ENCODE measurements at regions not wholly inside any gene's neighbourhood (a gene's known extent, or its start where the extent isn't known, plus 50 kb on each side); places are given as distances from the start of the nearest gene placed in this dataset.

DNA sequence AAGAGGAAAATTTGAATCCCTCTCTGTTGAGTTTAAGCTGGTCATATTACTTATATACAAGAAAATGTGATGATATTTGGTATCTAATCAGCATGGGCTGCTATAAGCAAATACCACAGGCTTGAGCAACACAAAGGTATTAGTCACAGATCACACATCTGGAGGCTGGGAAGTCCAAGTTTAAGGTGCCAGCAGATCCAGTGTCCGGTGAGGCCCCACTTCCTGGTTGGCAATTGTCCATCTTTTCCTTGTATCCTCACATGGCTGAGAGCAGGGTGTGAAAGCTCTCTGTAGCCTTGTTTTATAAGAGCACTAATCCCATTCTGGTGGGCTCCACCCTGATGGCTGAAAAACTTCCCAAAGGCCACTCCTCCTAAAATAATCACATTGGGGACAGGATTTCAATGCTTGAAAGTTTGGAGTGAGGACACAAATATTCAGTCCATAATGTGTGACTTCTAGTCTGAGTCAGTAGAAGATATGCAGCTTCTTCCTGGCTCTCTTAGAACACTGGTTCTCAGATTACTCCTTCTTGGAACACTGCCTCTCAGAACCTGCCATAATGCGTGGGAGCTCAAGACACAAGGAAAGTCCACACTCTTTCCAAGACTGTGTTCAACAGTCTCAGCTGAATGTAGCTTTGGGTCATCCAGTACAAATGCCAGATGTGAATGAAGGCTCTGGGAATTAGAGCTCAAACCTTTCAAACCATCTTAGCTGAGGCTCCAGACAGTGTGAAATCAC lies 124.1 kb downstream of the PRDM9 start:
- 12% methylated on average over 2 of the region's 2 CpGs for WGBS (ENCODE audit: missing lambda C conversion rate)
- FAIRE-seq = no peak
- peak; percentile 3 to 70 for DNase-seq (ENCODE audit: low read depth in 1 of 2, low spot score in 1 of 2)
- no peak for TF ChIP-seq RNF2 (IDR thresholded peaks at IDR 0.05; ENCODE audit: borderline replicate concordance, low read depth)
- peak; percentile 6 to 33; a peak in 1 of 4 replicates for TF ChIP-seq CEBPB (IDR thresholded peaks at IDR 0.05)
- Histone ChIP-seq H3K9me3 (no peaks in the 10 kb centered on the region), H3K27ac (peak overlapping the region; percentile 36 to 44; a peak in 1 of 6 replicates), H3K4me1 (peaks cover 4% of the 10 kb centered on the region; the same call in 1 of the 3 replicates), H3K4me3 (no peak overlapping the region), H3K4me2 (peak overlapping the region; percentile 5; the same call in 2 of the 3 replicates)
- POLR2A ChIA-PET = no interaction called here
- CTCF ChIA-PET = no interaction called here
- ATAC-seq = peak; percentile 56 to 67; a peak in 5 of 6 replicates

DNA sequence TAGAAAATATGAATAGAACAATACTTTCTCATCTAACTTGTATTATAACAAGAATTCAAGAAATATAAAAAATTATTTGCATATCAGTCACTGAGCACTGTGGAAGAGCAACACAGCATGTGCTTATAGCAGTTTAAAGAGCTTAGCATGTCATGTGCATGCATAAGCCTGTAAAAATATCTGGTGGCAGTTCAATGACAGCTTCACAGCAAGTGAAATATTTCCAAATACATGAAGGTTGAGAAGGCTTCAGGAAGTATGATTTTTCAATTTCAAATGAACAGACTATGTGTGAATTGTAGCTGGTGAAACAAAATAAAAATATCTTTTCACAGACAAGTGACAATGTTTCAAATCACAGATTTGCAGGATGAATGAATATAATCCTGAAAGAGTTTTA lies 128.5 kb downstream of the PRDM9 start:
- CTCF ChIA-PET = no interaction called here
- H3K27ac ChIP-seq = no peak overlapping the region
- no peak overlapping the region for H3K4me3 ChIP-seq
- no peak for DNase-seq (ENCODE audit: low read depth in 1 of 2, low spot score in 1 of 2)
- no peak for FAIRE-seq
- H3K4me2 ChIP-seq = no peak overlapping the region
- TF ChIP-seq, protein P1, sequence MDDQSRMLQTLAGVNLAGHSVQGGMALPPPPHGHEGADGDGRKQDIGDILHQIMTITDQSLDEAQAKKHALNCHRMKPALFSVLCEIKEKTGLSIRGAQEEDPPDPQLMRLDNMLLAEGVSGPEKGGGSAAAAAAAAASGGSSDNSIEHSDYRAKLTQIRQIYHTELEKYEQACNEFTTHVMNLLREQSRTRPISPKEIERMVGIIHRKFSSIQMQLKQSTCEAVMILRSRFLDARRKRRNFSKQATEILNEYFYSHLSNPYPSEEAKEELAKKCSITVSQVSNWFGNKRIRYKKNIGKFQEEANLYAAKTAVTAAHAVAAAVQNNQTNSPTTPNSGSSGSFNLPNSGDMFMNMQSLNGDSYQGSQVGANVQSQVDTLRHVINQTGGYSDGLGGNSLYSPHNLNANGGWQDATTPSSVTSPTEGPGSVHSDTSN (IDR thresholded peaks at IDR 0.05) = no peak
- TF ChIP-seq NR3C1 (IDR thresholded peaks at IDR 0.05) = no peak
- TF ChIP-seq CHD2 (IDR thresholded peaks at IDR 0.05; ENCODE audit: low read length, partially characterized antibody) = no peak
- no peak for TF ChIP-seq RCOR1 (IDR thresholded peaks at IDR 0.05; ENCODE audit: low read depth, low read length)
- no peak for TF ChIP-seq SMC3 (IDR thresholded peaks at IDR 0.05)
- TF ChIP-seq FOXS1 (CRISPR knock-in tag; IDR thresholded peaks at IDR 0.05) = no peak
- TF ChIP-seq EHMT2 (IDR thresholded peaks at IDR 0.05; ENCODE audit: low read depth) = no peak
- TF ChIP-seq CBX2 (IDR thresholded peaks at IDR 0.05; ENCODE audit: borderline replicate concordance, low read depth) = no peak
- TF ChIP-seq MAX (IDR thresholded peaks at IDR 0.05) = no peak
- TF ChIP-seq TP53 (CRISPR knock-in tag; IDR thresholded peaks at IDR 0.05) = no peak
- TF ChIP-seq SREBF2 (IDR thresholded peaks at IDR 0.05) = no peak
- POLR2A ChIA-PET = no interaction called here
- 0 out of 3 replicates have a peak, but pooled peaks cover 3% of the 10 kb centered on the region for H3K9me3 ChIP-seq
- no peak for ATAC-seq
- peaks cover 4% of the 10 kb centered on the region; the same call in 1 of the 3 replicates for H3K4me1 ChIP-seq

DNA sequence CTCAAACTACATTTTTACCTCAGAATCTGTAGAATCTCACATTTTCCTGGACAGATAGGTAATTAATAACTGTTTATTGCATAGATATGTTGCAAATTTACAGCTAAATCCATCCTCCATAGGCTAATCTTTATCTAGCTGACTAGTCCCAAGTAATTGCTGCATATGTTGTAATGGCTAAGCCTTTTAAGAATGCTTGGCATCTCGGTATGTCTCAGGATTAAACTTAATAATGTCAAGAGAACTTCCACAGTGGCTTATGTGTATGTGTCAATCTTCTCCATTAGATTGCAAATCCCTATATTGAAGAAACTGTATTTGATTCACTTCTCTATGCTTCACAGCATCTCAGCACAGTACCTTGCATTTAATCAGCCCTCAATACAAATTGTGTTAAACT lies 131.9 kb downstream of the PRDM9 start:
- DNase-seq (ENCODE audit: low read depth in 1 of 2, low spot score in 1 of 2) (no peak), FAIRE-seq (no peak), ATAC-seq (no peak)
- ChIA-PET CTCF (no interaction called here), POLR2A (no interaction called here)
- Histone ChIP-seq H3K4me3 (no peak overlapping the region), H3K27ac (no peak overlapping the region), H3K9me3 (0 out of 3 replicates have a peak, but pooled peaks cover 4% of the 10 kb centered on the region), H3K4me1 (no peaks in the 10 kb centered on the region), H3K4me2 (no peak overlapping the region)
- TF ChIP-seq ESRRA (IDR thresholded peaks at IDR 0.05; ENCODE audit: borderline replicate concordance, low read length) = no peak
- no peak for TF ChIP-seq EP300 (IDR thresholded peaks at IDR 0.05)
- no peak for TF ChIP-seq MAZ (IDR thresholded peaks at IDR 0.05; ENCODE audit: borderline replicate concordance, low read depth, low read length)
- no peak for TF ChIP-seq KDM1A (IDR thresholded peaks at IDR 0.05; ENCODE audit: low read depth)
- TF ChIP-seq ZC3H11A (IDR thresholded peaks at IDR 0.05) = no peak
- WGBS (ENCODE audit: missing lambda C conversion rate) = 4% methylated on average over 1 of the region's 1 CpG

GRCh38 chr5:23648656-23649055 lies 141.2 kb downstream of the PRDM9 start:
- CTCF ChIA-PET = no interaction called here
- POLR2A ChIA-PET = no interaction called here
- WGBS (ENCODE audit: missing lambda C conversion rate) = 0% methylated on average over 1 of the region's 1 CpG
- TF ChIP-seq RCOR1 (IDR thresholded peaks at IDR 0.05; ENCODE audit: low read depth, low read length) = no peak
- TF ChIP-seq GATA3 (IDR thresholded peaks at IDR 0.05; ENCODE audit: borderline replicate concordance) = no peak
- no peak for TF ChIP-seq MAFK (IDR thresholded peaks at IDR 0.05; ENCODE audit: partially characterized antibody)
- no peak for TF ChIP-seq BCL3 (IDR thresholded peaks at IDR 0.05)
- TF ChIP-seq NR3C1 (IDR thresholded peaks at IDR 0.05) = no peak
- TF ChIP-seq EP300 (IDR thresholded peaks at IDR 0.05) = no peak
- no peaks in the 10 kb centered on the region for H3K4me1 ChIP-seq
- no peak for FAIRE-seq
- H3K27ac ChIP-seq = no peak overlapping the region
- ATAC-seq = no peak
- H3K4me3 ChIP-seq = no peak overlapping the region
- no peaks in the 10 kb centered on the region; the same call in 2 of the 3 replicates for H3K9me3 ChIP-seq
- no peak overlapping the region for H3K4me2 ChIP-seq
- DNase-seq (ENCODE audit: low read depth in 1 of 2, low spot score in 1 of 2) = no peak
